NCI-H1436 (cell line): ENCODE measurements at regions not wholly inside any gene's neighbourhood (a gene's known extent, or its start where the extent isn't known, plus 50 kb on each side); places are given as distances from the start of the nearest gene placed in this dataset.
"Not testable (repeated sequence)": the region's sequence is repeated elsewhere in the genome, so short reads cannot be mapped to it uniquely, and the experiment has no call there.

ENCODE experiments used
- DNase-seq: peaks from one replicate; lab custom pipeline; 2025; lab: John Stamatoyannopoulos, UW

GRCh38 chr2:138271467-138271866 is 230.1 kb upstream of the SPOPL start:
- DNase-seq: no peak

DNA sequence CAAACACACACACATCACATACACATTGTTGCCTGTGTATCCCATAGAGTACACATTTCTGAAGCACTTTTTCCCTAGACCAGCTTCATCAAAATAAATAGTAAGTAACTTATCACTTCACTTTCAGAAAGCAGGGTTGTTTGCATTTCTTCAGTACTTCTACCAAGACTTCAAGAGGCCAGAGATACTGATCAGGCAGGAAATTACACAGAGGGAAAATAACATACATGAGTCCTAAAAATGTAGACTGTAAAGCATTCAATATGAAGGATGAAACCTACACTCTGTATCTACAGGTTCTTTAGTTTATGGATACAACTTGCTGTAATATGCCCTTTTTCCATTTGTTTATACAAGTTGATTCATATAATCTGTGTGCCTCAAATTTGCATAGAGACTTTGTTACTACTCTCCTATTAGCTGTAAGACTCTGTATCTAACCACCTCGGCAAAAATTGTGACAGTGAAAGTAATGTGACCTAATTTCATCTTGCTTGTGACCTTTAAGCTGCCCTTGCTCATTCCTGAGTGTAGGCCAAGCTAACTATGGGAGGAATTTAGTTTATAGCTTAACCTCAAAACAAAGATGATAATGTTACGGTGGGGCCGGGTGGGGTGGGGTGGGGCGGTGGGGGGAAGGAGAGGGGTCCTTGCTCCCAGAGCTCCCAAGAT is 228.9 kb upstream of the SPOPL start:
- DNase-seq: no peak

GRCh38 chr2:138273280-138273679 is 228.3 kb upstream of the SPOPL start:
- not testable (repeated sequence) for DNase-seq

DNA sequence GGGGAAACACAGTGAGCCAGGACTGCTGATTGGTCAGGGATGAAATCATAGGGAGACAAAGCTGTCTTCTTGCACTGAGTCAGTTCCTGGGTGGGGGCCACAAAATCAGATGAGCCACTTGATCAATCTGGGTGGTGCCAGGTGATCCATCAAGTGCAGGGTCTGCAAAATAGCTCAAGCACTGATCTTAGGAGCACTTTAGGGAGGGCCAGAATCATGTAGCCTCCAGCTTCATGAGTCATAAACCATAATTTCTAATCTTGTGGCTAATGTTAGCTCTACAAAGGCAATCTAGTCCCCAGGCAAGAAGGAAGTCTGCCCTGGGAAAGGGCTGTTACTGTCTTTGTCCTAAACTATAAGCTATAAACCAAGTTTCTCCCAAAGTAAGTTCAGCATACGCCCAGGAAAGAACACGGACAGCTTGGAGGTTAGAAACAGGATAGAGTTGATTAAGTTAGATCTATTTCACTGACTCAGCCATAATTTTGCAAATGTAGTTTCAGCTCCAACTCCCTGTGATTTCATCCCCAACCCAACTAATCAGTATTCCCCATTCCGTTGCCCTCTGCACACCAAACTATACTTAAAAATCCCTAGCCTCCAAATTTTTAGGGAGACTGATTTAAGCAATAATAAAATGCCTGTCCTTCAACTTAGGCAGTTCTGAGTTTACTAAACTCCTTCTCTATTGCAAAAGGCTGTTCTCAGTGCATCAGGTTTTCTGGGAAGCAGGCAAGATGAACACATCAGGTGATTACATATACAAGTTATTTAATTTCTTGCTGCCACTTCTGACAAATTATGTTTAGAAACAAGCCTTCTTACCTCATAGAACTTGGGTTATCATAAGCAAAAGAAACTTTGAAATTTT is 226.9 kb upstream of the SPOPL start:
- no peak for DNase-seq

DNA sequence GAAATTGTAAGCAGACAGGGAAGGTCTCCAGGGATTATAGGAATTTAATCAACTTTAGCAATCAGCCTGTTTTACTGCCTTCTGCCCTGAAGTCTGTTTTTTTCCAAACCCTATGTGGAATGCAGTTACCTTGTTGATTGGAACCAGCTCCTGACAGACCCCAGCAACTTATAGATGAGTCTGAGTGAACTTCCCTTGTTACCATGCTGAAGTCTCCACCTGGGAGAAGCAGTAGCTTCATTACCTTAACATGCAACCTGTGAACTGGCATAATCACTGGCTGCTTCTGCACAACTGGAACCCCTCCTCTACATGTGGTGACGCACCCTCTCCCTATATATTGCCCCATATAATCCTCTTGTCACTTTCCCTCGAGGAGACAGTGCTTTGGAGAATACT is 226.3 kb upstream of the SPOPL start:
- no peak for DNase-seq

DNA sequence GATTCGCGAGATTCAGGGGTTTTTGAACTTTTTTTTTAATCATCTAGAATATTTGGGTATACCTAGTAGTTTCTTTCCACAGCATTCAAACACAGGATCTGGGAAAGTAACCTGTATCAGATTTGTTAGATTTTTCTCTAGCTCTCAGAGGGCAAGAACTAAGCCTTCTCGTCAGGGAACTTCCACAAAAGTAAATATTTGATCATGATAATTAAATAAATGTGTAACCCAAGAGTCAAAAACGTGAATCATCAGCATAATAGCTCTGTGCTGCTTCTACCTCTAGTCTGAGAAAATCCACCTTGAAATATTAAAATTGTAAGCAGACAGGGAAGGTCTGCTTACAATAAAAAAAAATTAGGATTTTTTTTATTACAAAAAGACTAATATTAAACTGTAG is 225.7 kb upstream of the SPOPL start:
- DNase-seq: no peak

DNA sequence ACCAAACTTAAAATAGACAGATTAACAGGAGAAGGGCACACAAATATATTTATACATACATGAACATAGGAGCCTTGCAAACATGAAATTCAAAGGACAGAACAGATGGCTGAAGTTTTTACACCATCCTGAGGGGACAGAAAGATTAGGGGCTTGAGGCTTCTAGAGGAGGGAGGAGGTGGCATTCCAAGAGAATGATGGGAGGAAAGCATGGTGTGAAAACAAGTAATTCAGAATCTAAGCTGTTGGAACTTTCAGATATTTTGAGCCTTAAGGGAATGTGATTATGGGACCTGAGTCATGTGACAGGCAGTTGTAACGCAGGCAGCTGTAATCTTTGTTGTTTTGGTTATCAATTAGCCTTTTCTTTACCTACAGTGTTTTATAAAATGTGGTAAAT is 225.2 kb upstream of the SPOPL start:
- no peak for DNase-seq

- no peak for DNase-seq
These were observed 224.5 kb upstream of the SPOPL start for GRCh38 chr2:138277062-138277461.

GRCh38 chr2:138279871-138280270 is 221.7 kb upstream of the SPOPL start:
- DNase-seq: no peak

DNA sequence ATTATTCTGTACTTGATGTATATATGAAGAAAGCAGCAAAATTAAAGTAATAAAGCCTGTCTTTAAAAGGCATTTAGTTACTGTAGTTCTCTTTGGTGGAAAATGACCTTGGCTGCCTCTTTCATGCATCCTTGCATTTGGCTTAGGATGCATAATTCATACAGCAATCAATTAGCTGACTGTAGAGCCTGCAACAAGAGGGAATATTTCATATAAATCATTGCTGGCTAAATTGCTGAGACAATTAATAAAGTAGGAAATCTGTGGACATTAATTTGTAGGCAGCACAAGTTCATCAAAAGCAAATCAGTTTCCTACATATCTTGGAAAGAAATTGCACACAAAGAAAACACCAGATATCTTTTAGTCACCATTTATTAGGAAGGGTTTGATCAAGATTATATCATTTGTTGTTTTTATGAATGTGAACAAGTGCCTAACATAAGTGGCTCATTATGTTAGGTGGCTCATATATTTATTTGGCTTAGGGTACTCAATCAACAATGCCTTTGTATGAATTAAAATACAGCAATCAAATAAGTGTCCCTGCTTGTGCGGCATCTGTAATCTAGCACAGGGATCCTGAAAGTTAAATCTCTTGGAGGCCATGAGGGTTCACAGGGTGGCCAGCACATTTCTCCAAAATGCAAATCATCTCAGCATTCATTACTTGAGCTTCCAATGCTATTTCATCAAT is 220.4 kb upstream of the SPOPL start:
- no peak for DNase-seq

GRCh38 chr2:138282014-138282672 is 219.4 kb upstream of the SPOPL start:
- no peak for DNase-seq

DNA sequence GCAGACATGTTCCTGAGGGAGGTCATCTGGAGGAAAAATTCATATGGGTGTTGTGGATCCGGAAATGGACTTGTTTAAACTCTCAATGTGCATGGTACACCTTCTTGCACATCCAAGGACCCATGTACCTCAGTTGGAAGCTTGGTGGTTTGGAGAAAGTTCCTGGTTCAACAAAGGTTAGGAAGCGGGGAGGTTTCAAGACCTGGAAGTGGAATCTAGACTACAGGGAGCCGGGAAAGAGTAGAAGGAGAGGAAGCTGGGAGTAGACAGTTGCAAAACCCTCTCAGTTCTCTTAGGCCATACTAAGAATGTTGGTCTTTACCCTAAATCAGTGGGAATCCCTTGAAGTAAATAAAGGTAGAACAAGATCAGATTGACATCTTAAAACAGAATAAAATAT is 209.8 kb upstream of the SPOPL start:
- DNase-seq: no peak

DNA sequence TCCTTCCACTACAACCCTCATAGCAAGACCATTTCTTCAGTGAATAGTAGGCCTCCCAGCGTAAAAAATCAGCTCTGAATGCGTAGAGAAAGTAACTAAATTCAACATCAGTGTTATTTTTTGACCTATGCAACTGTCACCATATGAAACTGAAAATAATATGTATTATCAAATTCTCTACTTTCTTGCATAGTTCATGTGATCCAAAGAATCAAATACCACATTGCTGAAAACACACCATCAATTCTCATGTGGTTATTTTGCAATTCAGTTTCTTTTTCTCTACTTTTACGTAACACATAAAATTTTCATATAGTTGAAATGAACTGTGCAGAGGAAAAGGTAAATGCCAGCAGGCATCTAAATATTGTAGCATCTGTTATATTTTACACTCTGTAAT is 208.5 kb upstream of the SPOPL start:
- DNase-seq: no peak

DNA sequence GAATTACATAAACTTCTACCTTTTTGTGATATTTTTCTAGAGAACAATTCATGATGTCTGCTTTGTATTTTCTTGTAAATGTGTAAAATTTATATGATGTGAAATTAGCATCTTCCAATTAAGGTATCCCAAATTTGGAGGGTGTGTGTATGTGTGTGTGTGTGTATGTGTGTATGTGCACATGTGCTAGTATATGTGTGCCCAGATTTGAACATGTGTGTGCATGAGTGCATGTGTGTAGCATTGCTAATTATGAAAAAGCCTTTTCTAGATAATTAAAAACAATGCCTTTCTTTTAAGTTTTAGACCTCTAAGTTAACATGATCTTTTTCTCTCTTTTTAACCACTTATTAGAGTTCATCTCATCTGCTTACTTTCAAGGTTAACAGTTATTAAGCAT is 208.0 kb upstream of the SPOPL start:
- DNase-seq: no peak

GRCh38 chr2:138294451-138294850 is 207.1 kb upstream of the SPOPL start:
- DNase-seq: no peak

DNA sequence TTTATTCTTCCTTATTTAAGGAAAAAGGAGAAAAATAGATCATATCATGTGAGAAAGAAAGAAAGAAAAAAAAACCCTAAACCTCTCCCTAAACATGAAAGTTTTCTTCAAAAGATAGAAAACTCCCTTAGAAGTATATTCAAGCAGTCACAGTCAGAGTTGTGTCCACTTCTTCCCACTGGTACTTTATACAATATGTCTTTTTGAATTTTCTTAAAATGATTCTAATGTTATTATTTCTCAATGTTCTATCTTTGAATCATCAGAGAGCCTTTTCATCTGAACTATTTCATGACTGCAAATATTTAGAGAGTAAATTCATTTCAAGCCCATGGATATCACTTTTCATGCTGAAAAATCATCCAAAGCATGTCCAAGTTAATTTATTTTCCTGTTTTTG is 205.2 kb upstream of the SPOPL start:
- no peak for DNase-seq

DNA sequence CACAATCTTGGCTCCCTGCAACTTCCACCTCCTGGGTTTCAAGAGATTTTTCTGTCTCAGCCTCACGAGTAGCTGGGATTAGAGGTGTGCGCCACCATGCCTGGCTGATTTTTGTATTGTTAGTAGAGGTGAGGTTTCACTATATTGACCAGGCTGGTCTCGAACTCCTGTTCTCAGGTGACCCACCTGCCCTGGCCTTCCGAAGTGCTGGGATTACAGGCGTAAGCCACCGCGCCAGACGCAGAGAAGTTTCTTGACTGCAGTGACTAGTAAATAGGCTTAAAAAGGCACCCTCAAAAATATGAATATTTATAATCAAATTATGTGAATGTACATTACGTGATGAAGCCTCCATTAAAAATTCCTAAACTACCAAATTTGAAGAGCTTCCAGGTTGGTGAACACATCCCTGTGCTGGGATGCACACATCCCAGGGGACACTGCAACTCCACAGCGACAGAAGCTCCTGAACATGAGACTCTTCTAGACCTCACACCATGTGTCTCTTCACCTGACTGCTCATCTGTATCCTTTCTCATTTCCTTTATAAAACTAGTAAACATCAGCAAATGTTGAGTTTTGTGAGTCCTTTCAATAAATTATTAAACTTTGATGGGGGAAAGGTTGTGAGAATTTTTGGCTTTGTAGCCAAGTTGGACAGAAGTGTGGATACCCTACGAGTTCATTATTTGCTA is 203.3 kb upstream of the SPOPL start:
- no peak for DNase-seq

GRCh38 chr2:138298900-138299299 is 202.7 kb upstream of the SPOPL start:
- no peak for DNase-seq

- no peak for DNase-seq
These were observed 194.9 kb upstream of the SPOPL start for GRCh38 chr2:138306626-138307025.

GRCh38 chr2:138307099-138307498 is 194.5 kb upstream of the SPOPL start:
- no peak for DNase-seq

DNA sequence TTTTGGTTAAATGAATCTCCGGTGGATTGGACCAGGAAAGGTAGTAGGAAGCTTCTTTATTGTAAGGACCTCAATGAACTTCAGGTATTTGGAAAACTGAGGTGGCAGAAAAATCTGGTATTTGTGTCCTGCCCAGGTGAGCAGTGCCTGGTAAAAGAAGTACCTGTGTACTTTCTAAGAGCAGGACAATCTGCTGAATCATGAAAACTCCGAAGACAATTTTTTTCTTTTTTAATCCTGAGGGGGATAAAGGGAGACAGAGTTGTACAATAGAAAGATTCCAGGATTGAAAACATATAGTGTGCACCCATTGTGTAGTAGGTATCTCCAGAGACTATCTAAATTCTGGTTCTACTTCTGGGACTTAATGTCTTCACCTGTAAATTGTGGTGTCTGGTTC is 191.8 kb upstream of the SPOPL start:
- no peak for DNase-seq

DNA sequence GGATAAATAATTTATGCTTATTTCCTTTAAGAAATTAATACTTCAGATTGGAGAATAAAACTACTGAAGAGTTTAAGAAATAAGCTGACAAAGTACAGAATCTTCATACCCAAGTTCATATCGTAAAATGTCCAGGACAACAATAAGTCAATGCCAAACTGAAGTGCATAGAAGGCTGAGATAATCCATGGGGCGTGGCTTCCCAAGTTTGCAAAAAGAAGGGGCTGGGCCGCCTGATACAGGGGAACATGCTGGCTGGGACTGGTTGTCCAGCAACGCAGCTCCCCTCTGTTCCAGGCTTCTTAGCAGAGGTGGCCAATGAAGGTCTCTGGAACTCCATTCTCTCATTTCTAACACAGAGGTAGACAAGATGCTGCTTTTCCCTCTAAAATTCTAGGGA is 189.5 kb upstream of the SPOPL start:
- DNase-seq: no peak
